ENCODE measurements at regions not wholly inside any gene's neighbourhood (a gene's known extent, or its start where the extent isn't known, plus 50 kb on each side); places are given as distances from the start of the nearest gene placed in this dataset.
"Not testable (repeated sequence)": the region's sequence is repeated elsewhere in the genome, so short reads cannot be mapped to it uniquely, and the experiment has no call there.

DNA sequence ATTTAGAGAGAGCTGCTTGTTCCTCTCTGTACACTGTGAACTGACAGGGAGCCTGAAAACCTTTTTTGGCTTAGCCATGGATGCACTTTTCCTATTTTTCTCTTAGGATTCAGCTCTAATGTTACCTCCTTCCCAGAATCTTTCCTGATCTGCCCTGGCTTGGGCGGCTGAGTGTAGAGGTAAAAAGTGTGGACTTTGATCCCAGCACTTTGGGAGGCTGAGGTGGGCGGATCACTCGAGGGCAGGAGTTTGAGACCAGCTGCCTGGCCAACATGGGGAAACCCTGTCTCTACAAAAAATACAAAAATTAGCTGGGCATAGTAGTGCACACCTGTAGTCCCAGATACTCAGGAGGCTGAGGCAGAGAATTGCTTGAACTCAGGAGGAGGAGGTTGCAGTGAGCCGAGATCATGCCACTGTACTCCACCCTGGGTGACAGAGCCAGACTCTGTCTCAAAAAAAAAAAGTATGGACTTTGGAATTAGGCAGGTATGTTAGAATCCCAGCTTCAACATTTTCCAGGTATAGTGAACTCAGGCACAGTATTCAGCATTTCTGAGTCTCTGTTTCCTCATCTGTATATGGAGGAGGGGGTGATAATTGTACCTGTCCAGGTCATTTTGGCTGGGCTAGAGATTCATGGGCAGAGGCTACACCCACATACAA lies 212.5 kb upstream of the EEF2KMT start:
- no peak for DNase-seq (ENCODE audit: low read depth)

DNA sequence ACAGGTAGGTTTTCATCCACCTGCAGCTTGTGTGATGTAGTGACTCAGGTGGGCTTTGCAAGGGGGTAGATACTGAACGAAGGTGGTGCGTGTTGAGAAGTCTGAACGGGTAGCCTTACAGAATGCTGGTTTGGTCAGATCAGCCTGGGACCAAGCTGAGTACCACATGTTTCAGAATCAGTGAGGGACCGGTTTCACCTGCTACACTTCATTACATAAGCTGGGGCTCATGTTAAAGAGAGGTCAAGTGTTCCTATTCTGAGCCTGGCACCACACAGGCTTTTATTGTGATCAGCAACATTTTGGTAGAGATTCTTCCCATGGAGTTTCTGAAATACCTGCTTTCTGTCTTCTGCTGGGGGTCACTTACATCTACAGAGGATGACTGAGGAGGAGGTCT lies 207.4 kb upstream of the EEF2KMT start:
- no peak for DNase-seq (ENCODE audit: low read depth)

DNA sequence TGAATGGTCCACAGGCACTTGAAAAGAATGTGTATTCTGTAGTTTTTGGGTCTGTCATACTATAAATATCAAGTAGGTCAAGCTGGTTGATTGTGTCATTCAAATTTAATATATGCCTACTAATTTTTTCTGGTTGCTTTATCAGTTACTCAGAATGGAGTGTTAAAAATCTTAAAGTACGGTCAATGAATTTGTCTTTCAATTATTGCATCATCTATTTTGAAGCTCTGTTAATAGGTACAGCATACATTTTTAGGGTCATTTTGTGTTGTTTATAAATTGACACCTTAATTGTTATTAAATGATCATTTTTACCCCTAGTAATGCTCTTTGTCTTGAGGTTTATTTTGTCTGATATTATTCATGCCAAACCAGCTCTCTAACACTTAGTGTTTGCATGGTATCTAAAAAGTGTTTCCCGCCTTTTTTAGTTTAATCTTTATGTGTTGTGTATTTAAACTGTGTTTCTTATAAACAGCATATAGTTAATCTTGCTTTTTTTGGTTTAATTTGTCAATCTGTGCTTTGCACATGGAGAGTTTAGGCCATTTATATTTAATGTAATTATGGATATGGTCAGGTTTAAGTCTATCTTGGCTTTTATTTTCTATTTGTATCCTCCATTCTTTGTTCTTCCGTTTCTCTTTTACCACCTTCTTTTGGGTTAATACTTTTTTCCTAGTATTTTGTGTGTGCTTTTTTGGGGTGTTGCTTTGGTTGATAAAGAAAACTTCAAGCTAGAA lies 204.9 kb upstream of the EEF2KMT start:
- no peak for DNase-seq (ENCODE audit: low read depth)

DNA sequence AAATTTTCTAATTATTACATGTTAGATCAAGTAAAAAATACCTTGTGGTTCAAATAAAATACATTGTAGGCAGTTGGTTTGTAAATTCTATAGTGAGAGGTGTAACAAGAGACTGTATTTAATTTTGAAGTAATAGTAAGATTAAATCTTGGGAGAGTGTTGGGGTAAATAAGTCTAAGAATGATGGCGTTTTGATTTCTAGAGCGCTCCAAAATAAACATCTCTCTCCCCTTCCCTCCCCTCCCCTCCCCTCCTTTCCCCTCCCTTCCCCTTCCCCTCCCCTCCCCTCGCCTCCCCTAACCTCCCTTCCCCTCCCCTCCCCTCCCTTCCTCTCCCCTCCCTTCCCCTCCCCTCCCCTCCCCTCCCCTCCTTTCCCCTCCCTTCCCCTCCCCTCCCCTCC lies 200.6 kb upstream of the EEF2KMT start:
- no peak for DNase-seq (ENCODE audit: low read depth)

DNA sequence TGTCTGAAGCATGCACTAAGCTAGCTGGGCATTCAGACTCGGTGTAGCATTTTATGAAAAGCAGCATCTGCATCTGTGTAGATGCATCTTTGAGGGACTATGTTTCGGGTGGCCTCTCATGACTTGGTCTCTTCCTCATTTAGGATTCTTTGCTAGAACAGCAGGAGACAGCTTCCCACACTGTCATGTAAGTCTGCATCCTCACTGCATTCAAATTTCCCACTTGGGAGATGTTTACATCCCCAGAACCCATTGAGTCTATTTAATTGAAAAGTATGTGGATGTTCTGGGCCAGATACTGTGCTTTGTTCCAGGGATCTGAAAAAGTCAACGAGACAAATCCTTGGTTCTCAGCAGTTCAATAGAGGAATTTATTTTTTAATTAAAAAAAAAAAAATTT lies 198.6 kb upstream of the EEF2KMT start:
- no peak for DNase-seq (ENCODE audit: low read depth)

DNA sequence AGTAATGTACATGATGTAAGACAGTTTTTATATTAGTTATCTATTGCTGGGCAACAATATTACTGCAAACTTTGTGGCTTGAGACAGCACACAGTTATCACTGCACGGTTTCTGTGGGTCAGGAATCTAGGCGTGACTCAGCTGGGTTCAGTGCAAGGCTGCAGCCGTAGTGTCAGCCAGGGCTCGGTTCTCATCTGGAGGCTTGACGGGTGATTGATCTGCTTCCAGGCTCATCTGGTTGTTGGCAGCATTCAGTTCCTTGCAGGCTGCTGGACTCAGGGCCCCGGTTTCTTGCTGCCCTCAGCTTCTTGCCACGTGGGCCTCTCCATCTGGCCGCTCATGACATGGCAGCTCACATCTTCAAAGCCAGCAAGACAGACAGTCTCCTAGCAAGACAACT lies 197.7 kb upstream of the EEF2KMT start:
- DNase-seq (ENCODE audit: low read depth), result not testable (repeated sequence)

DNA sequence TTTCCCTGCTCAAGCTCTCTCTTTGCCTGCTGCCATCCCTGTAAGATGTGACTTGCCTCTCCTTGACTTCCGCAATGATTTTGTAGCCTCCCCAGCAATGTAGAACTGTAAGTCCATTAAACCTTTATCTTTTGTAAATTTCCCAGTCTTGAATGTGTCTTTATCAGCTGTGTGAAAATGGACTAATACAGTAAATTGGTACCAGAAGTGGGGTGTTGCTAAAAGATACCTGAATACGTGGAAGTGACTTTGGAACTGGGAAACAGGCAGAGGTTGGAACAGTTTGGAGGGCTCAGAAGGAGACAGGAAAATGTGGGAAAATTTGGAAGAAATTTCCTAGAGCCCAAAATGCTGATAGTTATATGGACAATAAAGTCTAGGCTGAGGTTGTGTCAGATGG lies 184.6 kb upstream of the EEF2KMT start:
- not testable (repeated sequence) for DNase-seq (ENCODE audit: low read depth)

DNA sequence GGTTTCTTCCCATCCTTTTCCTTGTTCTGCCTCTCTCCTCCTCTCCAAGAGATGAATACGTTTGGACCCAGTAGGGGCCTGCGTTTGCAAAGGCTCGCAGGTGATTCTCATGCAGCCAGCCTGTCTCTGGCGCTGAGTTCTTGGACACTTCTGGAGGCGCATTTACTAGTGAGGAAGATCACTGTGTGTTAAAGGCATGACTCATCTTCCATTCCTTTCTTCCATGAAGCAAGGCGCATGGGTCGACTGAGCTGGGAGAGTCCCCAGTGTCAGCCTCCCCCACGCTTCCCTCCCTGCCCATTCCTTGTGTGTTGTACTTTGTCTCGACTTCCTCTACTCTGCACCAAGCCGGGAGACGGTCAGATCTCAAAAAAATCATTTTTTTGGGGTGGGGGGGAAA lies 159.9 kb upstream of the EEF2KMT start:
- no peak for DNase-seq (ENCODE audit: low read depth)

DNA sequence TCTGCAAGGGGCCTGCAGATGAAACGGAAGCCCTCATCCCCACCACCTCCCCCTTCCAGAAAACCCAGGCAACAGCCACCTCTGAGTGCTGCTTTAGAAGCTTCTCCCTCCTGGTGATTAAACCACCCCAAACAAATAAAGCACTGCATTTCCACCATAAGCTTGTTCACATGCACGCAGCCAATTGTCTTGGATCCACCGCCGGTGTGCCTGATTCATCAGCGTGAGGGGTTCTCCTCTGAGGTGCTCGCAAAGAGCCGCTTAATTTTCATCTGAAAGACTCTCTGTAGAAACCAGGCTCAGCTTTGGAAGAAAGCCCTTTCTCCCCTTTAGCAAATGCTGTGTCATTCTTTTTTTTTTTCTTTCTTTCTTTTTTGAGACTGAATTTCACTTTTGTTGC lies 155.2 kb upstream of the EEF2KMT start:
- no peak for DNase-seq (ENCODE audit: low read depth)

DNA sequence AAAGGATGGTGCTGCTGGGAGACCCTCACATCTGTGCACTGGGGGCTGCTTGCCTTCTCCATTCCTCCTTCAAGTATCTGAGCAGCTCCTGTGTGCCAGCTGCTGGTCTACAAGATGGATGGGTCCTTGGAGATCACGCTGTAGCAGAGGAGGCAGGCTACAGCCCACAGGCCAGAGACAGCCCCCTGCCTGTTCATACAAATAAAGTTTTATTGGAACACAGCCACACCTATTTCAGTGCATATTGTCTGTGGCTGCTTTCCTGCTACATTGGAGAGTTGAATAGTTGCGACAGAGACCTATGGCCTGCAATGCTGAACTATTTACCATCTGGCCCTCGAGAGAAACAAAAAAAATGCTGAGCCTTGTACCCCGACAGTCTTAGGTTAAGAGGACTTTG lies 149.8 kb upstream of the EEF2KMT start:
- not testable (repeated sequence) for DNase-seq (ENCODE audit: low read depth)

DNA sequence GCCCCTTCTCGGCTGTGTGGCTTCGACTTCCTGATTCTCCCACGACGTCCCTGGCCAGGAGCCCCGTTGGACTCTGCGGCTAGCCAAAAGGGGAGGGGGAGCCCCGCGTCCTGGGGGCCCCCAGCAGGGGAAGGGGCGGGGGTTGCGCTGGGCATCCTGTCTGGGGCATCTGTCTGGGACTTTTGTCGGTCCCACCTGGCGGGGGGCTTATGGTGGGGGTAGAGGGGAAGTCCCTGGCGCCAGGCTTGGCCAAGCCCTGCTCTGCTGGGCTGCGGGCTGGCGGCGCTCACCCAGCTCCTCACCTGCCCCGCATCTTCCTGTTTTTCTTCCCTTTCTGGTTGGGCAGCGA lies 142.7 kb upstream of the EEF2KMT start:
- DNase-seq (ENCODE audit: low read depth), result not testable (repeated sequence)

DNA sequence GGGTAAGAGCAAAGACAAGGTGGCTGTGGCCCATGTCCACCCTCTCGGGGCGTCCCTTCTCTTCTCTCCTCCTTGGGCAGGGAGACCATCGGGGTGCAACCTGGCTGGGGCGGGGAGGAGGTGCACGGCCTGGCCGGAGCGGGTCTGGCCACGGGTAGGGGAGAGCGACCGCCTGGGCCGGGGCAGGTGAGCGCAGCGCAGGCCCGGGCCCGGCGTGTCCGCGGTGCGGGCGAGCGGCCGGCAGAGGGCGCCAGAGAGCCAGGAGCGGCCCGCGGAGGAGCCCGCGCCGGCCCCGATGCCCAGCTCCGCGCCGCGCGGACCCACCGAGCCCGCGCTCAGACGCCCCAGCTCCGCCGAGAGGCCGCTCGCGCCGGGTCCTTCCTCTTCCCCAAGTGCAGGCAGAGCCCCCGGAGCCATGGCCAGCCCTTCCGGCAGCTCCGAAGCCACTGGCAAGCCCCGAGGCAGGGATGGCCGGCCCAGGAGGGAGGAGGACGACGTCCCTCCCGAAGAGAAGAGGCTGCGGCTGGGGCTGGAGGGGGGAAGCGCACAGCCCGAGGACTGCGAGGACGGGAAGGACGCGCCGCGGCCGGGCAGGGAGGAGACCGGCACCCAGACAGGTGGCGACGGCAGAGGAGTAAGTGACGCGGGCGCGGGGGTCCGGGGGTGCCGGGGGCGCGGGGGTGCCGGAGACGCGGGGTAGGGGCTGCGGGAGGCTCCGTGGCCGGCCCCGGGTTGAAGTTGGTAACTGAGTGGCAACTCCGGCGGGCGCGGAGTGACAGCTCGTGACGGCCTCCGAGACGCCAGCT lies 142.1 kb upstream of the EEF2KMT start:
- peak; percentile 11 for DNase-seq (ENCODE audit: low read depth)

DNA sequence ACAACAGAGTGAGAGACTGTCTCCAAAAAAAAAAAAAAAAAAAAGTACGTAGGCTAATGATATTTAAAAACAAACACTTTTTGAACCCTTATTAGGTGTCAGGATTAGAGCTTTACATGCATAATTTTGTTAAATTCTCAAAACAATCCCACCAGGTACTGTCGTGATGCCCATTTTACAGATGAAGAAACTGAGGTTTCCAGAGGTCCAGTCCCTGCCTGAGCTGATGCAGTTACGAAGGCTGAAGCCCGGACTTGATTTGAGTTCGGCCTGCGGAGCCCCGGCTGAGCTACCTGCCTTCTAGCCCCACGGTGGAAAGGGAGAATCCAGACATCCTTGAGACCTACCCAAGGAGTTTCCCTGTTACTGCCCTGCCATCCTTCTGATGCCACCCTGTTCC lies 137.5 kb upstream of the EEF2KMT start:
- DNase-seq (ENCODE audit: low read depth), result no peak

DNA sequence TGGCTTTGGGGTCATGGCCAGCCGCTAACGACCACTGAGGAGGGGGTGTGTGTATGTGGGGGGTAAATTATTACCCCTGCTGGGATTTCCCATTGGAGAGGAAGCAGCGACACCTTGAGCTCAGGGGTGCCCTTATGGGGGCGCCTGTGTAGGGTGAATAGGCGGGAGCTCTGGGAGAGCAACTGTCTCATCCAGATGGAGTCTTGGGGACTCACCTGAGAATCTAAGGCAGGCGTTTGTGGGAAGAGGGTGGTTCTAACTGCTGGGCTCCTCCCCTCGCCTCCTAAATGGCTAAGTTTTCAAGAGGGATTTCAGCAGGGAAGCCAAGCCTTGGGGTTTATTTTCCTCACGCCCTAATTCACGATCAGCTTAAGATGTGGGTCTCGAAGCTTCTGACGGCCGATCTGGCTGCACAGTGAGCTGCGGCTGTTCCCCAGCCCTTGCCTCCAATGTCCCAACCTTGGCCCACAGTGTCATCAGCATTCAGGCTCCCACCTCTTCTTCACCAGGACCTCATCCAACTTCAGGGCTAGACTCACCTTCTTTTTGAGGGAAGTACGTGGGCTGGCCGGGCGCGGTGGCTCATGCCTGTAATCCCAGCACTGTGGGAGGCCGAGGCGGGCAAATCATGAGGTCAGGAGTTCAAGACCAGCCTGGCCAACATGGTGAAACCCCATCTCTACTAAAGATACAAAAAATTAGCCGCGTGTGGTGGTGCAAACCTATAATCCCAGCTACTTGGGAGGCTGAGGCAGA lies 136.9 kb upstream of the EEF2KMT start:
- DNase-seq (ENCODE audit: low read depth), result no peak

DNA sequence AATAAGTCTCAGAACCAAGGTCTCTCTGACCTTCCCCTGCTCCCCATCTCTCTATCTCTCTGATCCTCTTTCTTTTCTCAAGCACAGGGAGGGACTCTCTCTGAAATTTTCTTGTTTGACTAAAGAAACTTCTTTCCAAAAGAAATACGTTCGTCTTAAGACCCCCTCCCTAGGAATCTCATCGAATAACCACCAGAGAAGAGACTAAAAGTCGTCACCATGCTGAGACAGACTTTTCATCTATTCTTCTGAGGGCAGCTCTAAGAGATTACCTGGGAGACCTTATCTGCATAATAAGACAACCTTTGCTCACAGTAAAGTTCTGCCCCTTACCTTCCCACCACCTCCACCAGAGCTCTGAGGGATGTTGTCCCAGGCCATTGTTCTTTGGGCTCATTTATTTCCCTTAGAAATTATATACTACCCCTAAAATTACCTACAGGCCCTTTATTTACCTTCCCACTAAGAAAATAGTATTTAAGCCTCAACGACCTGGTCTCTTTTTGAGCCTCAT lies 133.7 kb upstream of the EEF2KMT start:
- no peak for DNase-seq (ENCODE audit: low read depth)

DNA sequence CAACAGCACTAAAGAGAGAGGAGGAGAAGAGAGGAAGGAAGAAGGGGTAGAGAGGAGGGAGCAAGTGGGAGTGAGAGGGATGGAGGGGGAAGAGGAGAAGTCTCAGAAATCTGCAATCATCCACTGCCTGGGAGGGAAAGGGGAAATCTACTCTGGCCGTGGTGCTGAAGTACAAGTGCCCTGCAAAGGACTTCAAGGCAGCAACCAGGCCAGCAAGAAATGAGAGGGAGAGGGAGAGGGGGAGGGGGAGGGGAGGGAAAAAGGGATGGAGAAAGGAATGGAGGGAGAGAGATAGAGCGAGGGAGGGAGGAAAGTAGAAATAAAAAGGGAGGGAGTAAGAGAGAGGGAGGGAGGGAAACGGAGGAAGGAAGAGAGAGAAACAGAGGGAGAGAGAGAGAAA lies 130.8 kb upstream of the EEF2KMT start:
- no peak for DNase-seq (ENCODE audit: low read depth)

DNA sequence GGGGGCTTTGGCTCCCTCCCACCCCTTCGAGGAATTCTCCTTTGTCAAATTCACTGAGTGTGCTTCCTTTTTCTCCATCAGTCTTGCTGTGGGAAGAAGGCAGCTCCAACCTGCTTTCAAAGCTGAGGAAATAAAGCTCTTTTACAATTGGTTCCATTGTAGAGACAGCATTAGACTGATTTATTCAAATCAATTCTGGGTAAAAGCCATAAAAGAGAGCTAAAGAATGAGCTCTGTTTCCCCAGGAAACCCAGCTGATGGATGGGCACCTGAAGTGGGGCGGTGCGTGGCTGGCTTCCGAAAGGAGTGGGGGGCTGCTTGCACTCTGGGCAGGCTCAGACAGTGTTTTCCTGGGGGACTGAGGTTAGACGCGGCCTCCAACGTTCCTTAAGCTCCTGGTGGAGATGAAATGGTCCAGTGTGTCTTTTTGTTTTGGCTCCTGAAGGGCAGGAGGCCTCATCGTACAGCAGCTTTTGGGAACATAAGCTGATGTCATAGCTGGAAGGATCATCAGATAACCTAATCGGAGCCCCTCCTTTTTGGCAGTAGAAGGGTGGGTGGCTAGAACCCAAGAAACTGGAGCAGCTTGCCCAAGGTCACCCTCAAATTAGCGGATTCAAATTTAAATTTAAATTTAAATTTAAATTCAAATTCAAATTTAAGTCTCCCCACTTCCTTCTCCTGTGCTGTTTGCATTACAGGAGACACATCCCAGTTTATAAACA lies 128.5 kb upstream of the EEF2KMT start:
- DNase-seq (ENCODE audit: low read depth), result no peak

DNA sequence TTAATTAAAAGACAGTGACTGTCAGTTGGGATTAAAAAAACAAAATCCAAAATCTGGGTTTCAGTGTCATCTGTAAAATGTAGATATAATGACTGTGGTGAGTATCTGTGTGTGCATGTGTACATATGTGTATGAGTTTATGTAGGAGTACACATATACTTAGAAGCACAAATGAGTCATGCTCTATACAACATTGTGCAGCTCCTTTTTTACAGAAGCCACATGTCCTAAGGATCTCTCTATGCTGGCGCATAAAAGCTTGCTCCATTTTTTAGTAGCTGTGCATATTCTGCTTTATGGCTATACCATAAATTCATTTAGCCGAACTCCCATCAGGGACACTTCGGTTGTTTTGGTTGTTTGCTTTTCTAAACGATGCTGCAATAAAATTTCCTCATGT lies 125.2 kb upstream of the EEF2KMT start:
- DNase-seq (ENCODE audit: low read depth), result no peak

DNA sequence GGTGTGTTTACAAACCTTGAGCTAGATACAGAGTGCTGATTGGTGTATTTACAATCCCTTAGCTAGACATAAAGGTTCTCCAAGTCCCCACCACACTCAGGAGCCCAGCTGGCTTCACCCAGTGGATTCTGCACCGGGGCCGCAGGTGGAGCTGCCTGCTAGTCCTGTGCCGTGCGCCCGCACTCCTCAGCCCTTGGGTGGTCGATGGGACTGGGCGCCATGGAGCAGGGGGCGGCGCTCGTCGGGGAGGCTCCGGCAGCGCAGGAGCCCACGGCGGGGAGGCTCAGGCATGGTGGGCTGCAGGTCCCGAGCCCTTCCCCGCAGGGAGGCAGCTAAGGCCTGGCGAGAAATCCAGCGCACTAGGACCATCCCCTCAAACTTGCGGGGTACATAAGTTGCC lies 124.2 kb upstream of the EEF2KMT start:
- not testable (repeated sequence) for DNase-seq (ENCODE audit: low read depth)

DNA sequence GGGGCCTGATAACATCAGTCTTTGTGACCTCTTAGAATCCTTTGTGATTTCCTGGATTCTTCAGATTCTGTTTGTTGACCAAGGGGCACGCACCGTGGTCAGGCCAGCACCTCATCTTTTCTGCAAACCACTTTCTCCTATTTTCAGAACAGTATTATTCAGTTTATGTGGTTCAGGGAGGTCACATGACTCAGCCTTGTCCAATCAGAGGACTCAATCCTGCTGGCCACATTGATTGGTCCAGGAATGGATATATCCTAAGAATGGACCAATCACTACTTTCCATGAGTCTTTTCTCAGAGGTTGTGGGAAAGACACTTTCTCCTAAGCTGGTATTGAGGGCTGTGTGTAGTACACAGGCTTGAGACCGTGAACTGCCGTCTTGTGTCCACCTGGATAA lies 123.1 kb upstream of the EEF2KMT start:
- no peak for DNase-seq (ENCODE audit: low read depth)

DNA sequence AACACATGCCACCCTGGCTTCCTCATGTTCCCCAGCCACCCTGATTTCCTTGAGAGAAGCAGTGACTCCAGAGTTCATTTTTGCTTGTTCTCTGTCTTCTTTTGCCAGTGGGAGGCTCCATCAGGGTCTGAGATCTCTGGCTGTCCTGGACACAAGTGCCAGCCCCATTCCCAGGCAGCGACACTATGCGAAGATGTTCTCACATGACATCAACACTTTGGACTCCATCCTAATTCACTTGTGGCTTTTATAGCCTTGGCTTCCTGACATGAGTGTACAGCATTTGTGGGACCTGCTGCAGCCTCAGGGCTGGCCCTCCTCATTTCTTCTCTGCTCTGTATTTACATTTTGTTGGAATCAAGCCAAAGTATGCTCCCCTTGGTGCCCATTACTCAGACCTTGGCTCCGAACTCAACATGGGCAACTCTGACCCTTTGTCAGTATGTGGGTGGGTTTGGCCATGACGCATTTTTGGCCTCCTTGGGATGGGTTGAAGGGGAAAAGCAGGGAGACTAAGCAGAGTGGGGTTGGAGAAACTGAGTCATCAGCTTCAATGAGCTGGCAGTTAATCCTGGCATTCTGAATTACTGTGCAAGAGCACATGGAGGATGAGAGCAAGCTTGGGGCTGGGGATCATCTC lies 119.0 kb upstream of the EEF2KMT start:
- DNase-seq (ENCODE audit: low read depth), result peak; percentile 41

All from Daoy (cell line).